C4-2B (cell line): ENCODE measurements at regions not wholly inside any gene's neighbourhood (a gene's known extent, or its start where the extent isn't known, plus 50 kb on each side); places are given as distances from the start of the nearest gene placed in this dataset.

Source experiments
- H3K27ac ChIP-seq: fragments of 450-650 bp; 2 replicates; pipeline ENCODE4 v1.5.1; 2017
- CTCF ChIP-seq: fragments of 450-650 bp; conservative IDR thresholded peaks from 2 replicates; pipeline ENCODE4 v1.5.1; 2017; ENCODE audit warnings: mild to moderate bottlenecking
- ZFX ChIP-seq: fragments of 450-650 bp; IDR thresholded peaks from 2 replicates; pipeline ENCODE4 v1.6.1; 2017

GRCh38 chr3:72042397-72043203 is 257.7 kb upstream of the PROK2 start:
- no peak for TF ChIP-seq CTCF
- H3K27ac ChIP-seq = no peak overlapping the region

- H3K27ac ChIP-seq = no peak overlapping the region
- TF ChIP-seq ZFX (no peak), CTCF (no peak)
Measured at GRCh38 chr3:72041511-72041910, 256.6 kb upstream of the PROK2 start.

GRCh38 chr3:72041076-72041475 is 256.1 kb upstream of the PROK2 start:
- no peak overlapping the region for H3K27ac ChIP-seq
- TF ChIP-seq CTCF (no peak), ZFX (no peak)

GRCh38 chr3:72039677-72040076 is 254.7 kb upstream of the PROK2 start:
- TF ChIP-seq ZFX = no peak
- no peak for TF ChIP-seq CTCF
- no peak overlapping the region for H3K27ac ChIP-seq

GRCh38 chr3:72036899-72037298 is 252.0 kb upstream of the PROK2 start:
- TF ChIP-seq ZFX (no peak), CTCF (no peak)
- H3K27ac ChIP-seq = no peak overlapping the region

GRCh38 chr3:72035606-72036005 is 250.7 kb upstream of the PROK2 start:
- no peak overlapping the region for H3K27ac ChIP-seq
- TF ChIP-seq CTCF = no peak

GRCh38 chr3:72034986-72035385 is 250.0 kb upstream of the PROK2 start:
- TF ChIP-seq ZFX (no peak), CTCF (no peak)
- H3K27ac ChIP-seq = no peak overlapping the region
